ENCODE measurements at regions not wholly inside any gene's neighbourhood (a gene's known extent, or its start where the extent isn't known, plus 50 kb on each side); places are given as distances from the start of the nearest gene placed in this dataset.

DNA sequence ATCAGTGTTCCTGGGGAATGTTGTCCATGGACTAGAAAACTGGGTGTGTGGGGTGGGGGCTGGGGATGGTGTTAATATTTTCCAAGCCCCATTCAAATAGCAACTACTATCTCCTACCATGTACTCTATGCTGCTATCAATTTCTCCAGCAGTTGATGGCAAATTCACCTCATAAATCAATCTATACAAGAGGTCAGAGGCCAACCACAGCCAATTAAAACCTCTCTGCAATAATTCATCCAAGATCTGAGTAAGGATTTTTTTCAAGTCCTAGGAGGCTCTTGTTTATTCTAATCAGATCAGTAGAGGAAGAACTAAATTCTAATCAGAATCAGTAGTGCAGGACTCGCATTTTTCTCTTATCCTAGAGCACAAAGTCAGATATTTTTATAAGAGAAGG, 73.4 kb upstream of the WT1 start:
- TF ChIP-seq EZH2phosphoT487 (IDR thresholded peaks at IDR 0.05; ENCODE audit: borderline replicate concordance, low read depth, low read length), result no peak
- TF ChIP-seq, protein P1, sequence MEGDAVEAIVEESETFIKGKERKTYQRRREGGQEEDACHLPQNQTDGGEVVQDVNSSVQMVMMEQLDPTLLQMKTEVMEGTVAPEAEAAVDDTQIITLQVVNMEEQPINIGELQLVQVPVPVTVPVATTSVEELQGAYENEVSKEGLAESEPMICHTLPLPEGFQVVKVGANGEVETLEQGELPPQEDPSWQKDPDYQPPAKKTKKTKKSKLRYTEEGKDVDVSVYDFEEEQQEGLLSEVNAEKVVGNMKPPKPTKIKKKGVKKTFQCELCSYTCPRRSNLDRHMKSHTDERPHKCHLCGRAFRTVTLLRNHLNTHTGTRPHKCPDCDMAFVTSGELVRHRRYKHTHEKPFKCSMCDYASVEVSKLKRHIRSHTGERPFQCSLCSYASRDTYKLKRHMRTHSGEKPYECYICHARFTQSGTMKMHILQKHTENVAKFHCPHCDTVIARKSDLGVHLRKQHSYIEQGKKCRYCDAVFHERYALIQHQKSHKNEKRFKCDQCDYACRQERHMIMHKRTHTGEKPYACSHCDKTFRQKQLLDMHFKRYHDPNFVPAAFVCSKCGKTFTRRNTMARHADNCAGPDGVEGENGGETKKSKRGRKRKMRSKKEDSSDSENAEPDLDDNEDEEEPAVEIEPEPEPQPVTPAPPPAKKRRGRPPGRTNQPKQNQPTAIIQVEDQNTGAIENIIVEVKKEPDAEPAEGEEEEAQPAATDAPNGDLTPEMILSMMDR (conservative IDR thresholded peaks at IDR 0.05; ENCODE audit: low read length), result no peak

Data from OCI-LY7 (cell line).